D721Med (cell line): ENCODE measurements at regions not wholly inside any gene's neighbourhood (a gene's known extent, or its start where the extent isn't known, plus 50 kb on each side); places are given as distances from the start of the nearest gene placed in this dataset.

ENCODE experiments used
- DNase-seq: peaks from one replicate; pipeline ENCODE4 v3.0.0; 2011; ENCODE audit warnings: low spot score; ENCODE audit not compliant: insufficient read length
- FAIRE-seq: peaks from 2 replicates; lab custom pipeline; 2011; peaks lifted over from hg19 to GRCh38; lab: Jason Lieb, UNC
- CTCF ChIP-seq: IDR thresholded peaks from 2 replicates; pipeline ENCODE4 v1.5.1; 2012; ENCODE audit warnings: mild to moderate bottlenecking, control low read depth; ENCODE audit not compliant: insufficient read depth; ENCODE audit errors: missing control alignments

GRCh38 chr6:44527181-44527580 is 139.7 kb downstream of the CDC5L start:
- FAIRE-seq (no peak), DNase-seq (no peak)
- TF ChIP-seq CTCF = no peak

GRCh38 chr6:44527583-44528369 is 140.3 kb downstream of the CDC5L start:
- DNase-seq (no peak), FAIRE-seq (no peak)
- no peak for TF ChIP-seq CTCF

- no peak for TF ChIP-seq CTCF
- no peak for DNase-seq
- FAIRE-seq = no peak
These were observed 140.8 kb downstream of the CDC5L start for GRCh38 chr6:44528370-44528644.

DNA sequence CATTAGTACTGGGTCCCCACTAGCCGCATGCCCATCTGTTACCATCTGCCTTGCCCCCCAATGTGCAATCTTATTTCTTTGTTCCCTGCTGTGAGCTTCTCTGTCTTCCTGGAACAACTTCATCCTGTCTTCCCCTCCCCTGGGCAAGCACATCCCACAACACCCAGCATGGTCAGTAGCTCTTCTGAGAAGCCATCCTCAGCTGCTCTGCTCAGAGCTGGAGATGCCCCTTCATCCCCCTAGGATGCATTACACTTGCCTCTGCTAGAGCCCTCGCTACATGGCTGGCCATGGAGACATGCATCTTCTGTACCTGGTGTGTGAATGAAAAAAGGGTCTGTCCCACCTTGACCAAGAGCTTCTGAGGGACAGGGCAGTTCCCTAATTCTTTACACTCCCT is 141.2 kb downstream of the CDC5L start:
- no peak for TF ChIP-seq CTCF
- DNase-seq (no peak), FAIRE-seq (no peak)

DNA sequence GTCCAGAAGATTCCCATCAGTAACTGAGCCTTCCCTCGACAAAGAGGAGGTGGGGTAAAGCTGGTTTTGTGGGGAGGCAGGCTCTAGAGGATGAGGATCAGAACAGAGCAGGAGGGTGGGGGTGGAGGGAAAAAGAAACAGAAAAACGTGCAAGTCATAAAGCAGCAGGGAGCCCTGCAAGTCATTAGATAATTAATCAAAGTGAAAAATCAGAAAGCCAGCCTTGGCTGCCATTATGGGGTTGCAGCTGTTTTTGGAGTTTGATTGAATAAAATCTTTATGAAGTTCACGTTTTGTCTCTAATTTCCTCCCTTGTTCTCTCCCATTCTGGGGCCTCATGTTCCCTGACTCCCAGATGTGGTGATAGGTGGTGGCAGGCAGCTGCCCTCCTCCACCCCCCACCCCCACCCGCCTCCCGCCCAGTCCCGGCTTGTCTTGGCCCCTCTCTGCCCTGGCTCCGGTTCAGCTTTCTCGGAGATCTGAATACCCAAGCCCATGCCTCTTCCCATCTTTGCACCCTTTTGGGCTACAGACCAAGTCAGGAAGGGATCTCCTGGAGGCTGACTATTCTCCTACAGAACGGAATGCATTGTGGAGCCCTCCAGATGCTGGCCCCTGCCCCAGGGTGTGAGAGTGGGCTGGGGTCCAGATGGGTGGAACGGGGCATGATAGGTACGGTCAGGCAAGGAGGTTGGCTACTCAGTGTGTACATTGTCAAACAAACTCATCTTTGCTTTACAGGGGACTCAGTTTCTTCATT is 141.8 kb downstream of the CDC5L start:
- FAIRE-seq (no peak), DNase-seq (no peak)
- no peak for TF ChIP-seq CTCF

DNA sequence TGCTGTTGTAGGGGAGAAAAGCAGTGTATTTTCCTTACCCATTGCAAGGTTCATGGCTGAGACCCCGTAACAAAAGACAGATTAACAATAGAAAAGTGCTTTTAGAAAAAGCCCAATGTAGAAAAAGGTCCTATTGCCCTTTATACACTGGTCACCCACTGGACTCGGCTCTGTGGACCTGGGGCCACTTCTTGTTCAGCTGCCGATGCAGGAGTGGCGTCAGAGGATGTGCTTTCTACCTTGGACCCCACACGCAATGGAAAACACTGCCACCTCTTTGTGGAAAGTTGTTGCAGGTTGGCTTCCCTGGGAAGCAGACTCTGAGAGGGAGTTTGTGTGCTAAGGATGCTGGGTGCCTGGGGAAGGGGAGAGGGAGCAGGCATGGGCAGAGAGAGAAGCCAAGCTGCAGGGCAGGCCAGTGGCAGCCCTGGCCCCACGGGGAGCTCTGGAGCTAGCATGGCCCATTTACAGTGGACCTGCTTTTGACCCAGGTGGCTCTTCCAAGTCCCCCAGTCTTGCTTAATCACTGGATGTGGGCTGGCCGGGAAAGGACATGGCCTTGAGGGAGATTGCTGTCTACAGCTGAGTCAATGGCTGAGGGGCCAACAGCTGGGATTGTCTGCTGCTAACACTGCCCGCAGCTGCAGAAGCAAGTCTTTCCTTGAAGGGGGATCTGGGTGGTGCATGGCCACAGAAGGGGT is 142.9 kb downstream of the CDC5L start:
- TF ChIP-seq CTCF = no peak
- FAIRE-seq (no peak), DNase-seq (no peak)
